HL-60/S4 (cell line): ENCODE measurements at regions not wholly inside any gene's neighbourhood (a gene's known extent, or its start where the extent isn't known, plus 50 kb on each side); places are given as distances from the start of the nearest gene placed in this dataset.

ENCODE experiments used
- in situ Hi-C: fragments of 300-500 bp; cut with MboI; formaldehyde crosslinking; loops from 2 replicates; pipeline ENCODE4 v1.14.3; 2022; ENCODE audit warnings: low sequenced_read_pairs

GRCh38 chr4:153034681-153035080, 98.6 kb downstream of the FHDC1 start:
- in situ Hi-C loops = no loop called here

GRCh38 chr4:153036931-153037482, 100.9 kb downstream of the FHDC1 start:
- in situ Hi-C loops = no loop called here

- in situ Hi-C loops = no loop called here
Measured at GRCh38 chr4:153038623-153039311, 102.6 kb downstream of the FHDC1 start.

- in situ Hi-C loops = no loop called here
Measured at GRCh38 chr4:153039542-153040185, 103.5 kb downstream of the FHDC1 start.

DNA sequence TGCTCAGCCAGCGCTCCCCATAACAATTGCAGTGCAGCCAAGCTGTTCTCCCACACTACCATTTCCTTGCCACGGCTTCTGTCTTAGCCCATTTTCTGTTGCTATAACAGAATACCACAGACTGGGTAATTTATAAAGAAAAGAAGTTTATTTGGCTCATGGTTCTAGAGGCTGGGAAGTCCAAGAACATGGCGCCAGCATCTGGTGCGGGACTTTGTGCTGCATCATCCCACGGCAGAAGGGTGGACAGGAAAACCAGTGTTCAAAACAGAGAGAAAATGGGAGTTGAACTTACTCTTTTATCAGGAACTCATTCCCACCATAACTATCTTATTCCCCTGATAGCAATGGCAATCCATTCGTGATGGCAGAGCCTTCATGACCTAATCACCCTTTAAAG, 104.6 kb downstream of the FHDC1 start:
- in situ Hi-C loops = no loop called here

GRCh38 chr4:153044036-153044435, 107.9 kb downstream of the FHDC1 start:
- in situ Hi-C loops = no loop called here

DNA sequence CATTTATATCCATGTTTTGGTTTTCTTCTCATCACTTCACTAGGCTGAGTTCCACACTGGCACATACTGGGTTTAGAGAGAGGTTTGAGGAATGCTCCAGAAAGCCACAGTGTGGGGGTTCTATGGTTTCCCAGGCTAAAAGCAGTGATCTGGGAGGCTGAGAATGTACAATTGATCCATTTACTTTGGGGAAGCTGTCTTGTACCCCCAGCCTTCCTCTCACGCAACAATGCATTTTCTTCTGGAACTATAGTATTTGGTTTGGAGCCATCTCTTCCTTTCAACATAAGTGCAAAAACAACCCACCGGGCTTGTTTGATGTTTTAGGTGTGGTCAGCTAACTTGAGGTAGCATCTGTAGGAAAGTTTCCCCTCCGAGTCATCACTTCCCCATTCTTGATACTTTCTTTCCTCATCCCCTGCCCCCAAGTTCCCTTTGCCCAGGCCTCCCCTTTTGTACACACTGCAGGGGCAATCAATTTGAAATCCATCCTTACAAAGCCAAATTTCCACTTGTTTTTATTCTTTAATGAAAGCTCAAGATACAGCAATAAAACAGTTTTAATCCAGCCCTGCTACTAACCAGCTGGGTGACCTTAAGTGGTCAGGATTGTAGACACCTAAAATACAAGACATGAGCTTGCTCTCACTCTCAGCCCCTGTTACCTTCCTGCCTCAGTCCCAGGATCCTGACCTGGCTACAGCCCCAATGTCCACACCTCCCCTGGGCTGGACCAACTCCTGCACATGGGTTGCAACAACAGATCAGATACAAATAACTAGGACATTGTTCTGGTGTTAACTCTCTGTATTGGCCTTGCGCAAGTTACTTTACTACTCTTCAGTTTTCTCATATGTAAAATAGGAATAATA, 109.2 kb downstream of the FHDC1 start:
- in situ Hi-C loops = no loop called here

DNA sequence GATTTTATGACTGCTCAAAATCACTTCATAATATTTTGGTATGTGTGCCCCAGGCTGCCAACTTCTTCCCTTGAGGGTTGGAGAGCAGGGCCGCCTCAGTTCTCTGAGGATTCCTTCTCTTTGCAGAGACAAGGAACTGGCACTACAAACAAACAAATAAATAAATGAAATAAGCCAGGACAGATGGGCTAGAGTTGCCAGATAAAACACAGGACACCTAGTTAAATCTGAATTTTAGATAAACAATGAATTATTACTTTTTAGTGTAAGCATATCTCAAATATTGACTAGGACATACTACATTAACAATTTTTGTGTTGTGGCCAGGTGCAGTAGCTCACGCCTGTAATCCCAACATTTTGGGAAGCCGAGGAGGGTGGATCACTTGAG, 122.5 kb downstream of the FHDC1 start:
- in situ Hi-C loops = no loop called here

- in situ Hi-C loops = no loop called here
Measured at GRCh38 chr4:153060196-153060595, 124.1 kb downstream of the FHDC1 start.

GRCh38 chr4:153061971-153062370, 125.8 kb downstream of the FHDC1 start:
- in situ Hi-C loops = no loop called here

GRCh38 chr4:153062652-153063168, 126.6 kb downstream of the FHDC1 start:
- in situ Hi-C loops = no loop called here

GRCh38 chr4:153063490-153063889, 127.4 kb downstream of the FHDC1 start:
- in situ Hi-C loops = no loop called here

DNA sequence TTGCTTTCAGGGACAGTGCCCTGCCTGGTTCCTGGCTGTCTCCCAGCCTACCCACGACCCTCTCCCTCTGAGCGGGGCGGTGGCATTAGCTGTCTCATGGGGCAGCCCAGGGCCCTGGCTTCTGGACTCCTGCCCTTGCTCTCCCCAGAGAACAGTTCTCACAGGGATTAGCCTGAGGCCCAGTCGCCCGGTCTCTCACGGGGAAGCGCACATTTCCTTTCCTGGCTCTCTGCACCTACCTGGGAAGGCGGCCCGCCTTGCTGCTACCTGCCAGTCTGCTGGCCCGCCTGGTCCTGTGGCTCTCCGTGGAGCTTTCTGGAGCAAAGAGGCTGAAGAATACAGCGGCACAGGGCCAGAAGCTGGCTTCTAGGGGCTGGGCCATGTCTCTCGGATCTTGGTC, 128.4 kb downstream of the FHDC1 start:
- in situ Hi-C loops = no loop called here

GRCh38 chr4:153065276-153065675, 129.2 kb downstream of the FHDC1 start:
- in situ Hi-C loops = no loop called here

DNA sequence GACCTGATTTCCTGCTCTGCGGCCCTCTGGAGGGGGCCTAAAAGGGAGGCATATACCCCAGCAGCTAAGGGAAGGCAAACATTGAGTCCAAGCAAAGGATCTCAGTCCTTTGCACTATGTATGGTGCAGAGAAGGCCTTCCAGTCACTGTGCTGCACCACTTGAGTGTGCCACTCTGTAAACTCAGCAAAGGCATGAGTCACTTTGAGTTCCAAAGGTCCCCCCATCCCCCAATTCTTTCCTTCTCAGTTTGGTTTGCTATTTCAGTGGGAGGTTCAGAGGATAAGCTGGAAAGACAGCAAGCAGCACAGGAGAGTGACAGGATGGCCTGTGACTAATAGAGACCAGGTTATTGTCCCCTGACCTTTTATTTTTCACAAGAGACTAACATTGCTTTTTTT, 131.3 kb downstream of the FHDC1 start:
- in situ Hi-C loops = no loop called here

GRCh38 chr4:153068751-153069150, 132.6 kb downstream of the FHDC1 start:
- in situ Hi-C loops = no loop called here

- in situ Hi-C loops = no loop called here
Measured at GRCh38 chr4:153071958-153072598, 132.2 kb upstream of the TRIM2 start.

GRCh38 chr4:153072661-153073060, 131.6 kb upstream of the TRIM2 start:
- in situ Hi-C loops = no loop called here

GRCh38 chr4:153074486-153074885, 129.8 kb upstream of the TRIM2 start:
- in situ Hi-C loops = no loop called here

GRCh38 chr4:153074936-153075630, 129.2 kb upstream of the TRIM2 start:
- in situ Hi-C loops = loop anchor here (25.0 kb wide), 1 partner anchor 213 kb away; no protein-coding TSS in a partner anchor
